GM18507 (cell line): ENCODE measurements at regions not wholly inside any gene's neighbourhood (a gene's known extent, or its start where the extent isn't known, plus 50 kb on each side); places are given as distances from the start of the nearest gene placed in this dataset.
"Not testable (repeated sequence)": the region's sequence is repeated elsewhere in the genome, so short reads cannot be mapped to it uniquely, and the experiment has no call there.

ENCODE experiments used
- DNase-seq: peaks from one replicate; pipeline ENCODE4 v3.0.0; 2011; ENCODE audit warnings: low read depth; ENCODE audit not compliant: insufficient read length; ENCODE audit errors: extremely low spot score
- FAIRE-seq: peaks from 2 replicates; lab custom pipeline; 2011; peaks lifted over from hg19 to GRCh38; lab: Jason Lieb, UNC

DNA sequence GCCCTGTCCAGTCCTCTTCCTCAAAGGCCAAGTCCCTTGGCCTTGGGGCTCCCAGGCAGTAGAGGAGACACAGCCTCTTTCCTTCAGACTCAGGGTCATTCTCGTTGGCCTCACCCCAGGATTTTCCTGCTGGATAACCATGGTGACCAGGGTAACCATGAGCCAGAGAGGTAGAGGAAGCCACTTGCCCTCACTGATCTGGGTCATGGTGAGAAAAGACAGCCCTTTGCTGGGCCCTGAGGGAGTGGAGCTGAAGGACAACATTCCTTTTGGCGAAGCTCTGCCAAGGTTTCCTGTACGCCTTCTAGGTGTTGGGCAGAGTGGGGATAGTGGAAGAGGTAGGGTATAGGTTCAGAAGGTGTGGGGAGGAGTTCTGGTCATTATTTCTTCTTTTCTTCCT, 53.1 kb upstream of the WNT4 start:
- DNase-seq (no peak), FAIRE-seq (no peak)

DNA sequence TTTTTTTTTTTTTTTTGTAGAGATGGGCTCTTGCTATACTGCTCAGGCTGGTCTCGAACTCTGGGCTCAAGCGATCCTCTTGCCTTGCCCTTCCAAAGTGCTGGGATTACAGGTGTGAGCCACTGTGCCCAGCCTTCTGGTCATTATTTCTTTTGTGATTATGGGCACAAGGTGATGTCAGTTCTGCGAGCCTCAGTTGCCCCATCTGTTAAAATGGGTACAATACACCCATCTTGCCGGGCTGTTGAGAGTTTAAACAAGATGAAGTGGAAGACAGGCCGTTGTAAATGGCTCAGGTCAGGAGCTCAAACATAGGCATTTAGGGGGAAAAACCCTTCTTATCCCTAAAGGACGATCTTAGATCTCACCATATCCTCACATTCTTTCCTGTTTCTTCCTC, 53.7 kb upstream of the WNT4 start:
- no peak for FAIRE-seq
- no peak for DNase-seq

GRCh38 chr1:22197644-22198043, 54.7 kb upstream of the WNT4 start:
- no peak for FAIRE-seq
- DNase-seq = no peak

- no peak for FAIRE-seq
- DNase-seq = no peak
Measured at GRCh38 chr1:22201023-22201422, 58.1 kb upstream of the WNT4 start.

GRCh38 chr1:22203335-22203734, 60.4 kb upstream of the WNT4 start:
- DNase-seq = no peak
- FAIRE-seq = no peak

DNA sequence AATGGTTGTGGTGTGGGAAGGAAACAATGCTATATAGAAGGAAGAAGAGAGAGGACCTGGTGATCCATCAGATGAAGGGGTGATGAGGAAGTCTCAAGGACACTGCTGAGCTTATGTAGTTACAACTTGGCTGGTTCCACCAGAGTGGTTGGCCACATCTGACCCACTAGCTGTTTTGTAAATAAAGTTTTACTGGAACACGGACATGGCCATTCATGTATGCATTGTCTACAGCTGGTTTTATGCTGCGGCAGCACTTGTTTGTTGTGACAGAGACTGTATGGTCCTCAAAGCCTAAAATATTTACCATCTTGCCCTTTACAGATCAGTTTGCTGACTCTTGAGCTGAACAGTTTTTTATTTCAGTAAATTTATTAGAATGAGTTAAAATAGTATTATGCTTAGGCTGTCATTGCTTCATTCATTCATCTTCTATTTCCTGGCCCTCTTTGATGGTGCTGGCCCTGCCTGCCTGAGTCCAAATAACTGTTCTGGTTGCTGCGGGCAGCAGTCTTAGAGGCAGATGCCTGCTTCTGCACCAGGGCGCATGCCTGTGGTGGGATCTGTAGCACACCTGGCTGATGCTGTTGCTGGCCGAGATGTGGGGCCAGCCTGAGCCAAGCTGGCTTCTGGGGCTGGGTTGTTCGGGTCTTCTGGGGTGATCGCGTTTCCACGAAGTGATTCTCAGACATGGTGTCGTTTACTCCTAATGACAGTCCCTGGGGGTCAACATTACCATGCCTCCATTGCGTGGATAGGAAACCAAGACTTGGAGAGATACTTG, 61.4 kb upstream of the WNT4 start:
- no peak for FAIRE-seq
- no peak for DNase-seq

- FAIRE-seq (no peak), DNase-seq (no peak)
Measured at GRCh38 chr1:22204989-22205913, 62.4 kb upstream of the WNT4 start.

DNA sequence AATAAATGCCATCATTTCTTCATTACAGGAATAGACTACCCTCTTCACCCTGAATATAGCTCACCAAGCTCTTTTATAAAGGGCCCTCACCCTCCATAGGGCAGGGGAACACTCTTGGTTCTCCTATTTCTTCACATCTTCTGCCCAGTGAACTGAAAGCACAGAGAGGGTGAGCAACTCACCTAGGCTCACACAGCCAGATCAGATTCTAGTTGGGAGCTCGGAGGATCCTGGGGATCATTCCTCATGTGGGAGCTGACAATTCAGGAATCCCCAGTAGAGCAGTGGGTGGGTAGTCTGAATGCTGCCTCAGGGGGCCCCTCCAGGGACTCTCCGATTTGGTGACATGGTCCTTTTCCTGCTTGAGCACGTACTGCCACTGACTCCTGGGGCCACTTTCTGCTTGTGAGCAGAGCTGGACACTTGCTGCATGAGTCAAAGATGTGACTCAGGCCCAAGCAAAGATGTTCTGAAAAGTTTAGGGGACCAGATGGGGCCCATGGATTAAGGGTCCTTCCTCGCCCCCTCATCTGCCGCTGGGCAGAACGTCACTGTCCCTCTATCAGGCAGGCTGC, 63.7 kb upstream of the WNT4 start:
- FAIRE-seq (no peak), DNase-seq (no peak)

DNA sequence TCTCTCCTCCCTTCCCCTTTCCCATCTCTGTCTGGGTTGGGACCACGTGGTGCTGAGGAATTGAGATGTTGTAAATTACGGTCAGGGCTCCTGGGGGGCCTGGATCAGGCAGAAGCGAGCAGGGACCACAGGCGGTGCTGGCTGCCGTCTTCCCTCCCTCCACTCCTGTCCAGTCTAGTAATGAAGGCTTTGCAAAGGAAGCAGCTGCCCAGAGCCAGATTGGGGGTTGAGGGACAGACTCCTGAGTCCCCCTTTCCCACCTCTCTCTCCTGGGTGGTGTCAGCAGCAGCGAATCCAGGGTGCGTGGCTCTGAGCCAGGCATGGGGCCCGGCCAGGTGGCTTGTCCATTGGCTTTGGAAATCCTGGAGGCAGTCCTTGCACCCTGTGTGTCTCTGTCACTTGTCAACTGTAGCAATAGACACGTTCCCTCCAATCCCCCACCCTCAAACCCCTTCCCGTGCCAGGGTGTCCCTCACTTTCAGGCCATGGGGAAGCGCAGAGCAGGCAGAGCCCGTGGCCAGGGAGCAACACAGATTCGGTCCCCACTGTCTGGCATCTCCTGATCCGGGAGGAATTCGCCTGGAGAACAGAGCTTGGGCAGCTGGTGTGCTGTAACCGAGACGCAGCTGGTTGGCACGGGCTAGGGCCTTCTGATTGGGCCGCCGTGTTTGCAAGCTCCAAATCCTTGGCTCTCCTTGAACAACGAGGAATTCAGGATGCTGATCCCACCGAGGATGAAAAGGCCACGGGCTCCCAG, 64.8 kb upstream of the WNT4 start:
- DNase-seq = no peak
- no peak for FAIRE-seq

DNA sequence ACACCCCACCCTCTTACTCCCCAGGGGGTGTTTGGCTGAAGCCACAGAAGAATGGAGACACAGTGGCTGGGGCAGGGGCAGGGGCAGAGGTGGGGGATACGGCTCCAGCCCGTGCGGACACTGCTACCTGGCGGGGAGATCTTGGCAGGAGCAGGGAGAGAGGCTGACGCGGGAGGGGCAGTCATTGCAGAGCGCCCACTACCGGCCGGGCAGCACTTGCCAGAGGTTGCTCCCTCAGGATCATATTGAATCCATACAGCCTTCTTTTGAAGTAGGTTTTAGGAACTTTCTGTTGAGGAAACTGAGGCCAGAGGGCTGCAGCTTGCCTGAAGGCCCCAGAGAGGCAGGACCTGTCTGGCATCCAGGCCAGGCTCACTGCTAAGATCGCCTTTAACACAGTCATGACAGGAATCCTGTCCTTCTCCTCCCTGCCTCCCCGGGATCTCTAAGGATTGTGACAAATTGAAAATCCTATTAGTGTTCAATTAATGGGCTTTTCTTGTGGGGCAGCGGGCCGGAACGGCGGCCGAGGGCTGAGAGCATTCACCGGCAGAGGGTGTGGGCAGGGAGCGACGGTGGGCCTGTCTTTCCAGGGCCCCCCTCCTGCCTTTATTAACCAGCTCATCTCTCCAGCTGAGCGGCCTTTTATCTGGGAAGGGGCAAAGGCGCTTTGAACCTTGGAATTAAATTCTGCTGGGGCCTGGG, 65.5 kb upstream of the WNT4 start:
- no peak for DNase-seq
- no peak for FAIRE-seq

GRCh38 chr1:22208973-22209378, 66.1 kb upstream of the WNT4 start:
- FAIRE-seq = no peak
- no peak for DNase-seq

DNA sequence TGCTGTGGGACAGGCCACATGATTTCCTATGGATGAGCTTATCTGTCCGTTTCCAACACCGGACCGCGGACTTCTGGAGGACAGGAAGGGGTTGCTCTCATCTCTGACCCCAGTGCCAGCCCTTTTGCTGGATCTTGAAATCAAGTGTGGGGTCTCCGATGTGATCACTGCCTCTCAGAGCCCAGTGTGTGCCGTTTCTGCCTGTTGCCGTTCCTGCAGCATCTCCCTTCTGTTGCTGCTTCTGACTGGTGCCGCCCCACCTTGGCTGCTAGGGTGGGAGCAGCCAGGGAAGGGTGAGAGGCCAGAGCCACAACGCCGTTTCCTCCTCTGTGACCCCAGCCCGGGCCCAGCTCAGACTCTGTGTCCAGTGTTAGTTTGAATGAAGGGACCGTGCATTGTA, 67.3 kb upstream of the WNT4 start:
- DNase-seq = no peak
- no peak for FAIRE-seq

GRCh38 chr1:22210636-22211035, 67.7 kb upstream of the WNT4 start:
- no peak for DNase-seq
- FAIRE-seq = no peak

GRCh38 chr1:22211459-22211858, 68.6 kb upstream of the WNT4 start:
- not testable (repeated sequence) for DNase-seq, FAIRE-seq

GRCh38 chr1:22212400-22213233, 69.7 kb upstream of the WNT4 start:
- DNase-seq (no peak), FAIRE-seq (no peak)

DNA sequence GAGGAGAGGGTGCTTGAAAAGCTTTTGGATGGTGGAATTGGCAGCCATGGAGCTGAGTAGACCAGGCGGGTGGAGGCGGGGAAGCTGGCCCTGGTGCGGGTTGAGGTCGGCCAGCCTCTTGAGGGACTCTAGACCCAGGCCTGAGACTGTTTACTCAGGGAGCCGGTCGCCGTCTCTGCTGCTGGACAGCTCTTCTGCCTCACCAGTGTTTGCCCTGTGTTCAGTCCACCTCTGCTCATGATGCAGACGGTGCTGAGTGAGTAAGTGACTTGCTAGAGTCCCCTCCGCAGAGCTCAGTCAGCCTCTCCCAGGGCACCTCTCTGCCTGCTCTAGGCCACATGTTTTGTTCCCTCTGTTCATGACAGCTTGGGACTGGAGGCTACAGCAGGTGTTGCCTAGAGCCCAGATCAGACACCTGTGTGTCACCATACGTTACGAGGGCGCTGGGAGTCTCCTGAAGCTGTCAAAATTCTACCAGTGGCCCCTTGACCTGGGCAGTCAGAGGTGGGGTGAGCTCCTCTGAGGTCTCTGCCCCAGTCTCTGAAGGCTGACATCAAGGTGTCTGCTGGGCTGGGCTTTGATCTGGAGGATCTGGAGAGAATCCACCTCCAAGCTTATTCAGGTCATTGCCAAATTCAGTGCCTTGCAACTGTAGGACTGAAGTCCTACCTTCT, 73.5 kb upstream of the WNT4 start:
- FAIRE-seq = no peak
- no peak for DNase-seq

GRCh38 chr1:22216966-22217365, 74.1 kb upstream of the WNT4 start:
- FAIRE-seq = no peak
- no peak for DNase-seq
